Esophagus muscularis mucosa (tissue), 4 donors: ENCODE measurements at regions not wholly inside any gene's neighbourhood (a gene's known extent, or its start where the extent isn't known, plus 50 kb on each side); places are given as distances from the start of the nearest gene placed in this dataset.

Experiments
- DNase-seq: peaks from one replicate; pipeline ENCODE4 v3.0.0-alpha.2; 2017; ENCODE audit errors: extremely low spot score
- H3K27ac ChIP-seq, 4 donors: fragments of 200-600 bp; sonication (generic); replicated peaks in 1 of 4; 1 replicate in 3 of 4; 2 replicates in 1 of 4; pipeline ENCODE4 v1.5.1; 2016 to 2019; ENCODE audit warnings: mild to moderate bottlenecking in 1 of 4
- H3K27me3 ChIP-seq, 4 donors: fragments of 200-600 bp; sonication (generic); one replicate each; pipeline versions ENCODE4 v1.5.1 to v1.6.0; 2016 to 2019
- H3K36me3 ChIP-seq, 4 donors: fragments of 200-600 bp; sonication (generic); one replicate each; pipeline ENCODE4 v1.5.1; 2016 to 2019
- H3K4me1 ChIP-seq, 4 donors: fragments of 200-600 bp; sonication (generic); one replicate each; pipeline ENCODE4 v1.5.1; 2016 to 2019
- H3K4me3 ChIP-seq, 4 donors: fragments of 200-600 bp; sonication (generic); 1 replicate in 2 of 4; 2 replicates in 2 of 4; pipeline ENCODE4 v1.5.1; 2016 to 2019; ENCODE audit warnings: mild to moderate bottlenecking in 4 of 4, moderate library complexity in 1 of 4
- H3K9me3 ChIP-seq, 4 donors: fragments of 200-600 bp; sonication (generic); 1 replicate in 3 of 4; 2 replicates in 1 of 4; pipeline ENCODE4 v1.5.1; 2016 to 2019
- CTCF ChIP-seq, 3 experiments: fragments of 200-600 bp in 2 of 3; fragments of 450-650 bp in 1 of 3; sonication (generic) in 2 of 3; IDR thresholded peaks; one replicate each; pipeline ENCODE4 v1.5.1; 2017 to 2019; ENCODE audit warnings: antibody characterized with exemption in 3 of 3, mild to moderate bottlenecking in 2 of 3, moderate library complexity in 1 of 3
- EP300 ChIP-seq: sonication (generic); formaldehyde crosslinking; IDR thresholded peaks from one replicate; pipeline ENCODE4 v1.6.1; 2017; ENCODE audit warnings: antibody characterized with exemption
- POLR2A ChIP-seq: fragments of 450-650 bp; IDR thresholded peaks from one replicate; pipeline ENCODE4 v1.6.1; 2017; ENCODE audit warnings: antibody characterized with exemption, moderate library complexity, mild to moderate bottlenecking, low read depth
- POLR2AphosphoS5 ChIP-seq, 2 donors: sonication (generic); formaldehyde crosslinking; IDR thresholded peaks; one replicate each; pipeline ENCODE4 v1.6.1; 2017; ENCODE audit warnings: antibody characterized with exemption in 2 of 2
- whole genome bisulfite sequencing: methylation state at CpG from one replicate; pipeline ENCODE4 v1.1.5; 2018; 5-methylcytosine and 5-hydroxymethylcytosine counted together
- intact Hi-C: fragments of 100-400 bp; cut with DNase I; formaldehyde crosslinking; loops from one replicate; pipeline ENCODE4 v1.15.1; 2023

- no peak overlapping the region for H3K27ac ChIP-seq
- H3K27me3 ChIP-seq, result no peaks in the 10 kb centered on the region
- H3K4me1 ChIP-seq, result no peaks in the 10 kb centered on the region
- no peaks in the 10 kb centered on the region for H3K9me3 ChIP-seq
- H3K4me3 ChIP-seq, result no peak overlapping the region
- intact Hi-C loops, result no loop called here
- no peak for TF ChIP-seq CTCF (IDR thresholded peaks at IDR 0.05)
- no peak for TF ChIP-seq EP300
- no peak for TF ChIP-seq POLR2A
- no peak for TF ChIP-seq POLR2AphosphoS5 (IDR thresholded peaks at IDR 0.05)
- DNase-seq, result no peak
- no peaks in the 10 kb centered on the region for H3K36me3 ChIP-seq
Observed at GRCh38 chr6:66357781-66358180, 650.8 kb upstream of the EYS start.

GRCh38 chr6:66355471-66355870, 648.4 kb upstream of the EYS start:
- no peak for DNase-seq
- H3K36me3 ChIP-seq, result no peaks in the 10 kb centered on the region
- WGBS, result 60% methylated on average over 1 of the region's 1 CpG

GRCh38 chr6:66344796-66345195, 637.8 kb upstream of the EYS start:
- Histone ChIP-seq H3K27me3 (no peaks in the 10 kb centered on the region), H3K4me3 (no peak overlapping the region), H3K9me3 (no peaks in the 10 kb centered on the region), H3K4me1 (no peaks in the 10 kb centered on the region), H3K36me3 (no peaks in the 10 kb centered on the region), H3K27ac (no peak overlapping the region)
- intact Hi-C loops, result no loop called here
- no peak for TF ChIP-seq POLR2A
- TF ChIP-seq CTCF (IDR thresholded peaks at IDR 0.05), result no peak
- TF ChIP-seq POLR2AphosphoS5 (IDR thresholded peaks at IDR 0.05), result no peak
- TF ChIP-seq EP300, result no peak
- no peak for DNase-seq
- 45% methylated on average over 2 of the region's 2 CpGs for WGBS

More at GRCh38 chr6:66355471-66355870, 648.4 kb upstream of the EYS start:
- Histone ChIP-seq H3K4me3 (no peak overlapping the region), H3K27me3 (no peaks in the 10 kb centered on the region), H3K9me3 (no peaks in the 10 kb centered on the region), H3K27ac (no peak overlapping the region), H3K4me1 (no peaks in the 10 kb centered on the region)
- TF ChIP-seq POLR2AphosphoS5 (IDR thresholded peaks at IDR 0.05) (no peak), EP300 (no peak), POLR2A (no peak), CTCF (IDR thresholded peaks at IDR 0.05) (no peak)
- intact Hi-C loops, result no loop called here

GRCh38 chr6:66340736-66341135, 633.7 kb upstream of the EYS start:
- no peak for DNase-seq
- Histone ChIP-seq H3K9me3 (no peaks in the 10 kb centered on the region), H3K36me3 (no peaks in the 10 kb centered on the region), H3K4me1 (no peaks in the 10 kb centered on the region), H3K27ac (no peak overlapping the region), H3K4me3 (no peak overlapping the region), H3K27me3 (no peaks in the 10 kb centered on the region)
- WGBS, result 100% methylated on average over 1 of the region's 1 CpG
- intact Hi-C loops, result no loop called here
- TF ChIP-seq POLR2AphosphoS5 (IDR thresholded peaks at IDR 0.05) (no peak), POLR2A (no peak), EP300 (no peak), CTCF (IDR thresholded peaks at IDR 0.05) (no peak)

- H3K9me3 ChIP-seq, result no peaks in the 10 kb centered on the region
- no peaks in the 10 kb centered on the region for H3K36me3 ChIP-seq
- no peaks in the 10 kb centered on the region for H3K27me3 ChIP-seq
- intact Hi-C loops, result no loop called here
- no peak overlapping the region for H3K27ac ChIP-seq
- DNase-seq, result no peak
- TF ChIP-seq EP300 (no peak), POLR2A (no peak), POLR2AphosphoS5 (IDR thresholded peaks at IDR 0.05) (no peak), CTCF (IDR thresholded peaks at IDR 0.05) (no peak)
- no peaks in the 10 kb centered on the region for H3K4me1 ChIP-seq
- 59% methylated on average over 1 of the region's 1 CpG for WGBS
- no peak overlapping the region for H3K4me3 ChIP-seq
Observed at GRCh38 chr6:66336176-66336575, 629.1 kb upstream of the EYS start.
